ENCODE measurements at regions not wholly inside any gene's neighbourhood (a gene's known extent, or its start where the extent isn't known, plus 50 kb on each side); places are given as distances from the start of the nearest gene placed in this dataset.
A peak's percentile ranks its signal among the peaks of the same experiment; 100 is the strongest.

- H3K79me2 ChIP-seq (ENCODE audit: low read depth): no peaks in the 10 kb centered on the region
- no peak overlapping the region for H3K4me2 ChIP-seq
- H3K9ac ChIP-seq: no peak overlapping the region
- TF ChIP-seq CTCF (IDR thresholded peaks at IDR 0.05): no peak
- no peak for TF ChIP-seq EZH2phosphoT487 (IDR thresholded peaks at IDR 0.05)
- no peak for TF ChIP-seq EZH2 (IDR thresholded peaks at IDR 0.05)
- peaks cover 26% of the 10 kb centered on the region for H3K4me1 Mint-ChIP-seq
- peaks cover 2% of the 10 kb centered on the region for H3K9me3 Mint-ChIP-seq
- H2AFZ ChIP-seq (replicated peaks): no peak overlapping the region
- no peak overlapping the region for H3K4me3 Mint-ChIP-seq
- no peaks in the 10 kb centered on the region for H3K27me3 ChIP-seq
- no peaks in the 10 kb centered on the region for H4K20me1 ChIP-seq (ENCODE audit: low read depth)
- no peaks in the 10 kb centered on the region for H3K36me3 Mint-ChIP-seq
- H3F3A ChIP-seq (ENCODE audit: low read depth): no peaks in the 10 kb centered on the region
- peak overlapping the region; percentile 42 for H3K27ac Mint-ChIP-seq
- no peaks in the 10 kb centered on the region for H3K9me3 ChIP-seq (ENCODE audit: low read depth)
- no peak overlapping the region for H3K27ac ChIP-seq
- peaks cover 7% of the 10 kb centered on the region for H3K27me3 Mint-ChIP-seq (ENCODE audit: insufficient read depth, low read depth)
- no peaks in the 10 kb centered on the region for H3K36me3 ChIP-seq
- peaks cover 7% of the 10 kb centered on the region for H3K4me1 ChIP-seq
- DNase-seq (ENCODE audit: low spot score): no peak
- H3K4me3 ChIP-seq: no peak overlapping the region
Measured at GRCh38 chr20:51104960-51105920, 82.3 kb upstream of the KCNG1 start.

- Histone ChIP-seq H4K20me1 (ENCODE audit: low read depth) (no peaks in the 10 kb centered on the region), H3K4me1 (no peaks in the 10 kb centered on the region), H3K4me3 (no peak overlapping the region), H3K4me2 (no peak overlapping the region), H3K9ac (no peak overlapping the region), H3F3A (ENCODE audit: low read depth) (no peaks in the 10 kb centered on the region), H3K79me2 (ENCODE audit: low read depth) (no peaks in the 10 kb centered on the region), H3K36me3 (no peaks in the 10 kb centered on the region), H3K27me3 (no peaks in the 10 kb centered on the region), H2AFZ (replicated peaks) (no peak overlapping the region), H3K27ac (no peak overlapping the region), H3K9me3 (ENCODE audit: low read depth) (no peaks in the 10 kb centered on the region)
- H3K36me3 Mint-ChIP-seq: no peaks in the 10 kb centered on the region
- DNase-seq (ENCODE audit: low spot score): no peak
- H3K27me3 Mint-ChIP-seq (ENCODE audit: insufficient read depth, low read depth): peaks cover 17% of the 10 kb centered on the region
- H3K4me1 Mint-ChIP-seq: peaks cover 54% of the 10 kb centered on the region
- H3K9me3 Mint-ChIP-seq: no peaks in the 10 kb centered on the region
- no peak overlapping the region for H3K27ac Mint-ChIP-seq
- TF ChIP-seq EZH2phosphoT487 (IDR thresholded peaks at IDR 0.05) (no peak), EZH2 (IDR thresholded peaks at IDR 0.05) (no peak), CTCF (IDR thresholded peaks at IDR 0.05) (no peak)
- H3K4me3 Mint-ChIP-seq: no peak overlapping the region
Measured at GRCh38 chr20:51100617-51101016, 77.7 kb upstream of the KCNG1 start.

- Mint-ChIP-seq H3K9me3 (no peaks in the 10 kb centered on the region), H3K27ac (peak overlapping the region; percentile 80), H3K36me3 (no peaks in the 10 kb centered on the region), H3K27me3 (ENCODE audit: insufficient read depth, low read depth) (peaks cover 16% of the 10 kb centered on the region), H3K4me1 (peaks cover 67% of the 10 kb centered on the region), H3K4me3 (no peak overlapping the region)
- no peaks in the 10 kb centered on the region for H3K36me3 ChIP-seq
- H3K4me3 ChIP-seq: no peak overlapping the region
- no peak overlapping the region for H2AFZ ChIP-seq (replicated peaks)
- no peaks in the 10 kb centered on the region for H3F3A ChIP-seq (ENCODE audit: low read depth)
- H3K79me2 ChIP-seq (ENCODE audit: low read depth): no peaks in the 10 kb centered on the region
- no peaks in the 10 kb centered on the region for H3K4me1 ChIP-seq
- DNase-seq (ENCODE audit: low spot score): no peak
- H3K27ac ChIP-seq: no peak overlapping the region
- H3K27me3 ChIP-seq: no peaks in the 10 kb centered on the region
- no peak overlapping the region for H3K4me2 ChIP-seq
- H3K9ac ChIP-seq: no peak overlapping the region
- no peaks in the 10 kb centered on the region for H3K9me3 ChIP-seq (ENCODE audit: low read depth)
- TF ChIP-seq CTCF (IDR thresholded peaks at IDR 0.05): no peak
- no peak for TF ChIP-seq EZH2phosphoT487 (IDR thresholded peaks at IDR 0.05)
- no peak for TF ChIP-seq EZH2 (IDR thresholded peaks at IDR 0.05)
- H4K20me1 ChIP-seq (ENCODE audit: low read depth): no peaks in the 10 kb centered on the region
Measured at GRCh38 chr20:51098284-51098810, 75.4 kb upstream of the KCNG1 start.
